CD4-positive, alpha-beta T cell treated with Interleukin-1 beta for 1 hour (primary cell): ENCODE measurements at regions not wholly inside any gene's neighbourhood (a gene's known extent, or its start where the extent isn't known, plus 50 kb on each side); places are given as distances from the start of the nearest gene placed in this dataset.
"Not testable (repeated sequence)": the region's sequence is repeated elsewhere in the genome, so short reads cannot be mapped to it uniquely, and the experiment has no call there.

Experiments used
- DNase-seq, 2 donors: peaks; one replicate each; pipeline ENCODE4 v3.0.0-alpha.2; 2020 to 2022

DNA sequence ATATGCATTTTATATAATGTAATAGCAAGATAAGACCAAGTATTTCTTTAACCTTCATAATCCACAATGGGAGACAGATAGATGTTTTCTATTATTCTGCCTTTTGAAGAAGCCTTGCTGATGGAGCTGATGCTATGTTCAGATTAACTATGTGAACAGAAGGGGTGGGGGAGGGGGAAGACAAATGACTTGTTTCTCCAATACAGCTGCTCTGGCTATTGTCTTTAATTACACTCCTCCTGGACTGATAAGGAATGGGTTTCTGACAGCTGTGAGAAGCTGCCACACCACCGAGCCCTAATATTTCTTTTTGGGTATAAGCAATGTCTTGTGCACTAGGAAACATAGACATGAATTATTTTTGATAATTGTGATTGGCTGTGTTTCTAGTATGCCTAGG lies 62.0 kb downstream of the CAVIN4 start:
- no peak for DNase-seq

DNA sequence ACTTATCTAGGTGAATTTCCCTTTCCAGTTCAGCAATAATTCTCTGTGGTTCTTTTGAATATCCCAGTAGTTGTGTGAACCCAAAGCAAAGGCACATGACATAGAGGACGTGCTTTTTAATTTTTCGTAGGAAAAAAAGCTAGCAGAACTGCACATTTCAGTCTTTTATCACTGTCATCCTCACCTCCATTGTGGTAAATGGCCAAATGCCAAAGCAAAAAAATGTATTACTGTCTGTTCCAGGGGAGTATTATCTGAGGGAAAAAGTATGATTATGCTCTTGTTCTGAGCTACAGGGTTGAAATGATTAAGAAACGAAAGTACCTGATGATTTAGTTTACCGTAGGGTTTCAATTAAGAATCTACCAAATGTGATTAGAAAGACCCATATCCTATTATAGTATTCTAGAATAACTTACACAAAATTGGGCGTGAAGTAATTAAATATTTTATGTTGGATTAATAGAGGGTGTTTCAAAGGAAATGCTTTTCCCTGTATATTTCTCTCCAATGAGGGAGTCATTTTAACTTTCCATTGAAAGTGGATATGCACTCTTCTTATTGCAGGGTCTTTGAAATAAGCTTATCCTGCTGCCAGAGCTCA lies 62.7 kb downstream of the CAVIN4 start:
- no peak for DNase-seq

DNA sequence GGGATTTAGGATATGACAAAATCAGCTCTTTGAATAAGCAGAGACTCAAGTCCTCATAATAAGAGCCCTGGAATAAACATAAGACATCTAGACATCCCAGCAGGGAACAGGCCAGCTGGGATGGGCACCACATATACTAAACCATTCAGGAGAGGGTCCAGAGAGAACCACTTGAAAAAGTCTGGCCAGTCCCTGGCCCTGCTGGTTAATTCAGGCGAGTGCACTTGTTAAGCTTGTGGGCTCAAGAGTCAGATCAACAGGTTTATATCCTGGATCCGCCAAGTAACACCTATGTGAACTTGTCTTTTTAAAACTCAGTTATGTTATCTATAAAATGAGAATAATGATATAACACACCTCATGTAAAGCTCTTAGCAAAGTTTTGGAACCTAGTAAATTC lies 63.3 kb downstream of the CAVIN4 start:
- DNase-seq, result no peak

DNA sequence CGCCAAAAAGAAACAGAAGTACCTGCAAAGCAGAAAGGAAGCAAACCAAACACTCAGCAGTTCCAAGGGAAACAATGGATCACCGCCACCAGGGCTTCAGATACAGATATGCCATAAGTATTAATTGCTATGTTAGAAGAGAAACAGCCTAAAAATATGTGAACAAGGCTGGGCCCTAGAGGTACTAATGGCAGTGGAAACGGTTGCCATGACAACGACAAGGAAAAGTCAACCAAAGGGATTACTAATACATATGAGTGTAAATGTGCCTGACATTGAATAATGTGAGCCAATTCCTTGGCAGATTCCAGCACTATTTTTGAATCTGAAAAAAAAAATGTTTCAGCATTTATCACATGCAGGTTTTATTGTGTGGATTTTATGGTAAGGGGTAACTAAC lies 75.0 kb downstream of the CAVIN4 start:
- DNase-seq, result no peak

DNA sequence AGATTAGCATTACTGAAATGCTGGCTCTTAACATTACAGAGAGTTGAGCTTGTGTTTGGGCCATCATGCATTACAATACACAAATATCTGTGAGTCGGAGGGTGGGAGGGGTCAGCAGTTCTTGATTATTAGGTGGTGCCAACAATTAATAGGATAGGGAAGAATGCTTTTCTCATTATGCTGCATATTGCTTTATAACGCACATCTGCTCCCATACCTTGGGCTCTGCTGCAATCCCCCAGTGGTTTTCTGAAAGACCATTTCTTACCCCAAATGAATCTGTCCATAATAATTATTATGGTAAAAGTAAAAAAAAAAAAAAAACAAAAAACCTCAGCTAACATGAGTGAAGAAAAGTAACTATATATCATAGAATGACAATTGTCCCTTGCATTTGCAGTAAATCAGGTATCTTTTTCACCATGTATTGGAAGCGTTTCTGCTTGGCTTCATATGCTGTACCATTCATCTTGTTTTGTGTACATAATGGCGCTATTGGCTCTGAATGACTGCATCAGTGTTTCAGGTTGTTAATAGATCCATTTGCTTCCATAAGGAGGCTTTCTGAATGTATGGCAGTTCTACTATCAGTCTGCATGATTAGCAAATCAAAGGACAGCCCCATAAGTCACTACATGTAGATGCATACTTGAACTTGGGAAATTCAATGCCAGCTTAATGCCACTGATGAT lies 75.9 kb downstream of the CAVIN4 start:
- no peak for DNase-seq

DNA sequence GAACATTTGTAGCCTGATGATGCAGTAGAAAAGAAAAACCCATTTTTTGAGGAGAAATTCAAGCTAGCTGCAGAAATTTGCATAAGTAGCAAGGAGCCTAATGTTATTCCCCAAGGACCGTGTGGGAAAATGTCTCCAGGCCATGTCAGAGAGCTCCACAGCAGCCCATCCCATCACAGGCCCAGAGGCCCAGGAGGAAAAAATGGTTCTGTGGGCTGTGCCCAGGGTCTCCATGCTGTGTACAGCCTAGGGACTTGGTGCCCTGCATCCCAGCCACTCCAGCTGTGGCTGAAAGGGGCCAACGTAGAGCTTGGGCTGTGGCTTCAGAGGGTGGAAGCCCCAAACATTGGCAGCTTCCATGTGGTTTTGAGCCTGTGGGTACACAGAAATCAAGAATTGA lies 79.0 kb downstream of the CAVIN4 start:
- DNase-seq, result not testable (repeated sequence)

DNA sequence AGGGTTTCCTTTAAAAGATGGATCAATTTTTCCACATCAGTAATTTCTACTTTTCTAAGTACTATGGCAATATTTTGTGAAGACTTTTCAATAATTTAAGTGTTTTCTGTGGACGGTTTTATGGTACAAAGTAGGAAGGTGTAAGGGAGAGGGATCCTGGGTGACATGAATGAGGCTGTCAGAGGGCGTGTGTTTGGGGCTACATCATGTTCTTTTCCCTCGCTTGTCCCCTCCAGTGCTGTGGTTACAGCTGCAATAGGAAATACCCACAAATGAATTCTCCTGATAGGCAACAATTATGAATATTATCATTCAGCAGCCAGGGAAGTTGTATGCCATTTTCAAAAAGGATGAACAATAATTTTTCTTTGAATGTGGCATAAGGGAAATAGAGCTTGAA lies 83.8 kb downstream of the CAVIN4 start:
- DNase-seq, result no peak

DNA sequence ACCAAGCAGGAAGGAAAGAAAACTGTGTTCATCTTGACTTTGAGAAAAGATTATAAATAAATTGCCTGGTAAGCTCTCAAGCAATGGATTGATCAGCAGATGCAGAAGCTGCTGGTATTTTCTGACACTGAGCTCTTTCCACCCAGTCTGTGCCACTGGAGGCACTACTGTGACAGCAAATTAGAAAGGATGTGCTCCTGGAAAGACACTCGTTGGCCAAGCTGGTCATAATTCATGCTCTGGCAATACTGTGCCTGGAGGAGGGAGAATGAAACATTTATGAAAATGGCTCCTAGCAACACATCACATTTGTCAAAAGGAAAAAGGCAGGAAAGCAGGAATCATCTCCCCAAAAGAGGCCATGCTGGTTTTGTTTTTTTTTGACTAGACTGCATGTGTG lies 84.2 kb downstream of the CAVIN4 start:
- DNase-seq, result no peak

DNA sequence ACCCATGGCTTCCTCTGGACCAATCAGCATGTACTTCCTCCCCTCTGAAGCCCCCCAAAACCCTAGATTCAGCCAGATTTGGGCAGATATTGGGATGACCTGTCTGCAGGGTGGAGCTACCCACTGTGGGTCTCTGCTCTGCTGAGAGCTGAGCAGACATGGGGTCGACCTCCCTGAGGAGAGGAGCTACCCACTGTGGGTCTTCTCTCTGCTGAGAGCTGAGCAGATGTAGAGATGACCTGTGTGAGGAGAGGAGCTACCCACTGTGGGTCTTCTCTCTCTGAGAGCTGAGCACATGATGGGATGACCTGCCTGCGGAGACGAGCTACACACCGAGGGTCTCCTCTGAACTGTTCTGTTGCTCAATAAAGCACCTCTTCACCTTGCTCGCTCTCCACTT lies 89.6 kb downstream of the CAVIN4 start:
- no peak for DNase-seq

DNA sequence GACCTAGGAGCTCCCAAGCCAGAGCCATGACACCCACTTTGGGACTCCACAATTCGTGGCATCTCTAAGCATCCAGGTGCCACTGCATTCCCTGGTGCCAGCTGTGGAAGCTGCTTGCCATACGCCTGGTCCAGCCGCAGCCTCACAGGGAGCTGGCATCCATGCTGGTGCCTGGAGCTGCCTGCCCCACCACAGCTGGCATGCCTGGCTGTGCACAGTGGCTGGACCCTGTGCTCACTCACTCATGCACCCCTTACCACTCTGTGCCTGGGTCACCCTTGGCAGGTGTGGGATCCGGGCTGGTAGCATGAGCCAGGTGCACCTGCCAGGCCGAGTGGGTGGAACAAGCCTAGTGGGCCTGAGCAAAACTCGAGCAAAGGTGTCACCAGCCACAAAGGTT lies 90.1 kb downstream of the CAVIN4 start:
- DNase-seq, result no peak

DNA sequence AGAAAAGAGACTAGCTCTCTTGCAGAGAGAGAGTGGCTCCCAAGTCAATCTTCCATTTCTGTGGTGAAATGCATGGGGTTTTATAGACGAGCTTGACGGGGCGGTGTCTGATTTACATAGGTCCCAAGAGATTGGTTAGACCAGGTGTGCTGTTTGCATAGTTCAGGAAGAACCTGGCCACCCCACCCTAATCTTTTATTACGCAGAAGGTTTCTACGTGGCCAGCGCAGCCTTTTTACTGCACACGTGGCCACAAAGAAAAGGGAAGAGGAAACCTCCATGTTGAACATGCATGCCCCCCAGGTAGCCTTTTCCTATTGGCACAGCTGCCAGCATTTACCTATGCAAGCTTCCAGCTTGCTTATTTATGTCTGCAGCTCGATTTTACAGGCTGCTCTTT lies 92.1 kb downstream of the CAVIN4 start:
- DNase-seq, result no peak

DNA sequence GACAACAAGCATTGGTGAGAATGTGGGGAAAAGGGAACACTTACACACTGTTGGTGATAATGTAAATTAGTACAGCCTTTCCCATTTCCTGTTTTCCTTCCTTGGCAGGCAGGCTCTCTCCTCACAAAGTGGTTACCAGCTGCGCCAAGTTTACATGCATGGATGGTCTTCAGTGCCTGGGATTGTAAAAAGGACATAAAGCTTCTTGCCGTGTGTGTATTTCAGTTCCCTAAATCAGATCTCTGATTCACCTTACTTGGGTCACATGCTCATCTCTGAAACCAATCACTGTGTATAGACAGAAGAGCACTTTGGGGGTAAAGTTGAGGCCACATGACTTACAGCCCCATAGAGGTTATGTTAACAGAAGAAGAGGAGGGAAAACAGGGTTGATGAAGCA lies 92.8 kb downstream of the CAVIN4 start:
- no peak for DNase-seq

DNA sequence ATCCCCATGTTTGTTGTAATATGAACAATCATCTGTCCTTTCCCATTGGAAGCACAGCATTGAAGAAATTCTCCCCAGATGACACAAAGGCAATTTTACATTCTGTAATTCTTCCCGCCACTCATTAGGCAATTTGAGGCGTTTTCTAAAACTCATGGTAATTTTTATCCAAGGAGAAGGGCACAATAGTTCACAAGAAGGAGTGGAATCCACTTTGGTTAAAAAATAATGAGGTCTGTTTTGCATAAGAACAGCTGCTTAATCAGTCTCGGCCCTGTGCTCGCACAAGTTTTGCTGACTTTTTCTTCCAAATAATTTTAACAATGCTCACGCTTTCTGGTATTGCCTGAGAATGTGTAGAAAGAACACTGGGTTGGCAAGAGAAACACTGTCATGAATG lies 94.0 kb downstream of the CAVIN4 start:
- DNase-seq, result no peak

DNA sequence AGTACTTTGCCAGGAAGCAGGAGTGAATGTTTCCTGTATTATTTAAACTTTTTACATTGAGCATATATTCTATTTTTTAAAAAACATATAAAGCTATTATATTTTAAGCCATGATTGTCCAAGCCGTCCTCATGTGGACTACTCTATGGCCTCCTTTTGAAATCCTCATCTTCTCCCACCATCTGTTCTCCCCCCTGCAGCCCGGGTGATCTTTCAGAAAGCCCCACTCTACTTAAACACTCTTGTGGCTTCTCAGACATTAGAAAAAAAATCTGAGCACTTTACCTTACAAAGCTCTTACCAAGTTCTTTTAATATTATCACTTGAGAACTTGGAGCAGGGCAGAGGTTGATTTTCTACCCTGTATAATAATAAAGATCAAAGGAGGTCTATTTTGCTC lies 95.4 kb downstream of the CAVIN4 start:
- DNase-seq, result no peak

DNA sequence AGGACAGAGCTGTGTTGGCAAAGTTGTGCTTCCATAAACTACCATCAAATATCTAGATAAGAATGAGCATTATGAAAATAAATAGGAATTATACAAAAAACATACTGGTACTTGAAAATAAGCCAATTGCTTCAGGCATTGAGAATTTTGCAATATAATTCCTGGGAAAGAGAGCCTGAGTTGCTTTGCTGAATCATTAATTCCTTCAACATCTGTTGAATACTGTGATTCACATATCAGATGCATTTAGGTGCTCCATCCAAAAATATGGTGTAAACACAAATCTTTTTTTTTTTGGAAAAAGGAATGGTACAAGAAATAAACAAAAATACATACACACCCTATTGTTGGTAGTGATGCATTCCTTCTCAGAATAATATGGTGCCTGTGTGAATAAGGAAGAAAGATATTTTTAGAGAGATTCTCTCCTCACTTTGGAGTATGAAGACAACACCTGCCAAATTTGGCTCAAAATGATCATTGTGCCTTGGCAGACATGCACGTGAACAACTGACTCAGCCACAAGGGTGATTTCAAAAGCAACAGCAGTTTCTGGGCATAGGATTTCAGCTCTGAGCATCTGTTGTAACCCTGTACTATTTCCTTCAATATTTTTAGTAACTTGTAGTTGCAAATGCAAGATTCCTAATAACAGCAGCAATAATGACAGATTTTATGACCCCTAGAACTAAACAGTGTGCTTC lies 96.7 kb downstream of the CAVIN4 start:
- DNase-seq, result no peak

DNA sequence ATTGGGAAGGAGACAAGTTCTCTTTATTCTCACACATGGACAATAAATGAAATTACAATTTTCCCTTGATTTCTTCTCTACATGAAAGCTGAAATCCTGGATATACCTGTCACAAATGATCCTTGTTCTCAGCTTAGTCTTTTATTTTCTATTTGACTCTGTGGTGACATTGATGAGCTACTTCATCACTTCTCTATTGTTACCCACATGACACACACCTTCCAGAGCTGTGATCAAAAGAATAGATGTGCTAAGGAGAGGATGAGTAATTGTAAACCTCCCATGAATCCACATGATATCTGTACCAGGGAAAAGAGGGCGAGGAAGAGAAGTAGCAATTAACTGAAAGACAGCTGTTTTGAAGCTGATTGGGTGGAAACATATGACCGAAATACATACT lies 102.0 kb downstream of the CAVIN4 start:
- DNase-seq, result no peak

DNA sequence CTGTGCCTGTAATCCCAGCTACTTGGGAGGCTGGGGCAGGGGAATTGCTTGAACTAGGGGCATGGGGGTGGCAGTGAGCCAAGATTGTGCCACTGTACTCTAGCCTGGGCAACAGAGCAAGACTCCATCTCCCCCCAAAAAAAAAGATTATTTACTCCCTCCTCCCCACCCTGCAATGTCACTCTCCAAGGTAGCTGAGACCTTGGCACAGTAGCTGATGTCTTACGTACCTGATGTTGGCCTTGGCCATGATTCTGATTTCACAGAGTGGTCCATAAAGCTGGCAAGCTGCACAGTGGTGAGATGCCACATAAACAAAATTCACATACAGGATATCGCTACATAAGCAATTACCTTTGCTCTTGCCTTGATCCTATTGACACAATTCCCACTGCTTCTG lies 108.5 kb downstream of the CAVIN4 start:
- DNase-seq, result no peak

DNA sequence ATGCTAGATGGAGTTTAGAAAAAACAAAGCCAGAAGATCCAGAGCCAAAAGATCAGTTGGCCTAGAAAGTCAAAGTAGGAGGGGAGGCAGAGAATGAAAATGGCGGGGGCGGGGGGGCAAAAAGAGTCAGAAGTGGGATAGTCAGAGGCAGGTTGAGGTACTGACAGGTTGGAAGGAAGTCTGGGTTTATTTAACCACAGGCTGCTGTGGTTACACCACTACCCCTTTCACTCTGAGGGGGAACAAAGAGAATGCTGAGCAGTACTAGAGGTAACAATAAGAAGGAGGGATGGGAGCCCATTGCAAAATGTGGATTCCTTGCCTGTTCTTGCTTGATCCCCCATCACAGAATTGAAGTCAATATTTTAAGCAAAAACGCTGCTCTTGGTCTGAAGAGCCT lies 111.8 kb downstream of the CAVIN4 start:
- DNase-seq, result no peak

DNA sequence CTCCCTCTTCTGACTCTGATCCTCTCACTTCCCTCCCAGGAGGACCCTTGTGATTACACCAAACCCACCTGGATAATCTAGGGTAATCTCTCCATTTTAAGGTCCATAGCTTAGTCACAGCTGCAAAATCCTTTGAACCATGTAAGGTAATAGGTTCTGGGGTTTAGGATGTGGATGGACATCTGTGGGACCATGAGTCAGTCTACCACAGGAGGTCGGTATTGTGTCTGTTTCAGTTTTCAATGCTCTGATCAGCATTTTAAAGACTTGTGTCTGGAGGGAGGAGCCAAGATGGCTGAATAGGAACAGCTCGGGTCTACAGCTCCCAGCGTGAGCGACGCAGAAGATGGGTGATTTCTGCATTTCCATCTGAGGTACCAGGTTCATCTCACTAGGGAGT lies 112.6 kb downstream of the CAVIN4 start:
- no peak for DNase-seq

DNA sequence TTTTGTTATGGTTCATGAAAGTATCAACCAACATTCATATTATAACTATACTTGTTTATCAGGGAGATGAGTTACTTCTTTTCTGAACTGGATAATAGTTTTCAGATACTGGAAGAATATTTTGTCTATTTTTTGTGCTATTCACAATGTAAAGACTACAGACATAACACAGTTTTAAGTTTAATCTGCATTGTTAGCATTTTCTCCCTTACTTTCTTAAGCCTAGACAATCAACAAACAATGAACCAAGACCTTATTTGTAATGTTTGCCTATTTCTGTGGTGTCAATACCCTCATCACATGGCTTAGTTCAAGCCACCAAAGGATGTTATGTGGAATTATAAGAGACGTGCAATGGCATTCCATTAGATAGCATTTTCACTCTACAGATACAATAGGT lies 119.5 kb downstream of the CAVIN4 start:
- DNase-seq, result no peak

DNA sequence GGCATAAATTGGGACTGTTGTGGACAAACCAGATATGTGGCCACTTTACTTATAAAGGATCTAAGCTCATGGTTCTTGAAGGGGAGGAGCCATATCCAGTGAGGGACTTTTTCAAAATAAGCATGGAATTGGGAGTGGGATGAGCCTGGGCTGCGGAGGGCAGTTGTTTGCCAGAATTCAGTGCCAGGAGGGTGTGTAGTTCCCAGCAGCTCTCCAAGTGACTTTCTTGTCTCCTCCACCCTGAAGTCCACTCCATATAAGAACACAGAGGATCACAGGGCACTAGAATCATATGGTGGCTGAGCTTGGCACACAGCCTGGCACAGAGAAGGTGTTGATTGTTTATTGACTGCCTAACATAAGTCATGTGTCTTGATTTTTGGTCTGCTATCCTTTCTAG lies 121.1 kb downstream of the CAVIN4 start:
- no peak for DNase-seq

DNA sequence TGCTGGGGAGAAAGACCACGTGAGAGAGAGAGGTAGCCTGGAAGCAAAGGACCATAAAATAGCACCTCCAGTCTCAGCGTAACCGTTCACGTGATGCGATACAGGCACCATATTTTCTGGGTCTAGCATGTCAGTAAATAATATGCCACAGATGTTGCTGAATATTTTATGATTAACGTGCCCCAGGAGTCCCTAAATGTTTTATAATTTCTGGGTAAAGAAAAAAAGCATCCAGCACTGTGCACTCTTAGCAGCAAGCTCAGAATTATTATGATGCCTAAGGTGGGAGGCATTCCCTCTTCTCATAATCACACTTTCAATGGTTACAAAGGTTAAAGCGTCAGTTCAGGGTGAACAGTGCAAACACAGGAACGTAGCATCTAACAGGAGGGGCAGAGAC lies 121.8 kb downstream of the CAVIN4 start:
- no peak for DNase-seq

DNA sequence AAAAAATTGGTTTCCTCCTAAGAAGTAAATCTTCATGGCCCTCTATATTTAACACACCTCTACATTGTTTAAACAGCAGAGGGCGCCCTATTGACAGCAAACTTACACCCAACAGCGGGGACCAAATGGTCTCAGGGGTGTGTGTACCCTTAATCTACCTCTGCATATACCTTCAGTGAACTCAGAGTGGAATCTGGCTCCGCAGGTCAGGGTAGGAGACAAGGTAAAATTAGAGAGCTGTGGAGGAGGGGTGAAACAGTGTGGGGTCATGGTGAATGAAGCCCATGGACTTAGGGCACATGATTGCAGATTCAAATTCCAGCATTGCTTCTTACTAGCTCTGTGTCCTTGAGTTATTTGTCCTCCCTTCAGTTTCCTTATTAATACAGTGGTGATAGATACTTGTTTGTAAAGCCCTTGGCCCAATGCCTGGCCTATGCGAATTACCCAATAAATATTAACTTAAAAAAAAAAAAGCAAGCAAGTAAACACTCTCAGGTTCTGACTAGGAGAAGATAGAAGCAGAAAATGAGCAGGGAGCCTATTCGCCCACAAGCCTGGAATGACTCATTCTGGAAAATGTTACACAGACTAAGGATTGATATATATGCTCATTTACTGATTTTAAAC lies 122.9 kb downstream of the CAVIN4 start:
- peak in 1 of 2 donors; percentile 2 for DNase-seq
